ENCODE measurements at regions not wholly inside any gene's neighbourhood (a gene's known extent, or its start where the extent isn't known, plus 50 kb on each side); places are given as distances from the start of the nearest gene placed in this dataset.
A peak's percentile ranks its signal among the peaks of the same experiment; 100 is the strongest.

DNA sequence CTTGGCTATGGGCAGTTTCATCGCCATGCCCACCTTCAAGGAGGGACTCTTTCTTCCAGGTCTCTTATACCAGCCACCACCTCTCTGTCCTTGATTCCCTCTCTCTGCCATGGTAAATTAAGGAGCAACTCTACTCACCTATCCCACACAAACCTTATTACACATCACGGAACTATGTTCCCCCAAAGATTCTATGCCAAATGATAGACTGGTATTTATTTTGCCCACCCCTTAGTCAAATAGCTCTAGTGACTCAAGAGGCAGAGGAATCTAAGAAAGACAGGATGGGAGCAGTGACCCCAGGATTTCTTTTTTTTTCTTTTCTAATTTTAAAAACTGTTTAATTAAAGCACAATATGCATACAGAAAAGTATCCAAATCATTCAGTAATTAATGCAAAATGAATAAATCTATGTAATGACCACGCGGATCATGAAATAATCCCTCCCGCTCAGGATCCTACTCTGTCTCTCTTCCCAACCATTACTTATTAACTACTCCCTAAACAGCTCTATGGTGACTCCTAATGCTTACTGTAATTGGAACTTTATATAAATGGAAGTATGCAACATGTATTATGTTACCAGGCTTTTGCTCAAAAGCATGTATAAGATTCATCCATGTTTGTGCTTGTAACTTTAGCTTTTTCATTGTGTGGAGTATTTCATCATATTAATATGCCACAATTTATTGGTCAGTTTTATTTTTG is 410.8 kb upstream of the RASGRP1 start:
- DNase-seq, result no peak
- Histone ChIP-seq H3K27me3 (no peaks in the 10 kb centered on the region), H3K9me3 (no peaks in the 10 kb centered on the region), H3K36me3 (no peaks in the 10 kb centered on the region), H3K27ac (no peak overlapping the region), H3K4me1 (no peaks in the 10 kb centered on the region), H3K4me3 (no peak overlapping the region)
- TF ChIP-seq, protein P1, sequence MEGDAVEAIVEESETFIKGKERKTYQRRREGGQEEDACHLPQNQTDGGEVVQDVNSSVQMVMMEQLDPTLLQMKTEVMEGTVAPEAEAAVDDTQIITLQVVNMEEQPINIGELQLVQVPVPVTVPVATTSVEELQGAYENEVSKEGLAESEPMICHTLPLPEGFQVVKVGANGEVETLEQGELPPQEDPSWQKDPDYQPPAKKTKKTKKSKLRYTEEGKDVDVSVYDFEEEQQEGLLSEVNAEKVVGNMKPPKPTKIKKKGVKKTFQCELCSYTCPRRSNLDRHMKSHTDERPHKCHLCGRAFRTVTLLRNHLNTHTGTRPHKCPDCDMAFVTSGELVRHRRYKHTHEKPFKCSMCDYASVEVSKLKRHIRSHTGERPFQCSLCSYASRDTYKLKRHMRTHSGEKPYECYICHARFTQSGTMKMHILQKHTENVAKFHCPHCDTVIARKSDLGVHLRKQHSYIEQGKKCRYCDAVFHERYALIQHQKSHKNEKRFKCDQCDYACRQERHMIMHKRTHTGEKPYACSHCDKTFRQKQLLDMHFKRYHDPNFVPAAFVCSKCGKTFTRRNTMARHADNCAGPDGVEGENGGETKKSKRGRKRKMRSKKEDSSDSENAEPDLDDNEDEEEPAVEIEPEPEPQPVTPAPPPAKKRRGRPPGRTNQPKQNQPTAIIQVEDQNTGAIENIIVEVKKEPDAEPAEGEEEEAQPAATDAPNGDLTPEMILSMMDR (IDR thresholded peaks at IDR 0.05), result no peak
- TF ChIP-seq POLR2A (IDR thresholded peaks at IDR 0.05), result no peak
- intact Hi-C loops (cut with DNase I), result no loop called here
- WGBS, 2 donors, result 78 to 92% methylated on average over 4 to 5 of the region's 5 CpGs

DNA sequence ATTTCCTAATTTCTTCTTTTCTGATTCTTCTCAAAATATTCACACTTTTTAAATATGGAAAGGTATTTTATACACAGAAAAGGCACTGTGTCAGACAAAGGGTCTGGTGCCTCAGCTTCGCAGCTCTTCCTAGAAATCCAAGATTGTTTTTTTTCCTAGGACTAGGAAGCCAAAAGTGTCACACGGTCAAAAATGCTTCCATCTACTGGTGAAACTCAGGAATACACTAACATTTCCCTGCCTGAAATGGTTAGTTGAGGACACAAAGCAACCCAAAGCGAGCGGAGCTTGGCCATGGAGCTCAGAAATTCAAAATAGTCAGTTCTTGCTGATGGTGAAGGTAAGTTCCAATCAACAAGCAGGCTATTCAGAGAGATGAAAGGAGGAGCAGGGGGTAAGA is 426.5 kb upstream of the RASGRP1 start:
- no peaks in the 10 kb centered on the region for H3K27me3 ChIP-seq
- intact Hi-C loops (cut with DNase I), result no loop called here
- no peak overlapping the region for H3K4me3 ChIP-seq
- H3K36me3 ChIP-seq, result no peaks in the 10 kb centered on the region
- TF ChIP-seq POLR2A (IDR thresholded peaks at IDR 0.05), result no peak
- TF ChIP-seq, protein P1 (IDR thresholded peaks at IDR 0.05), result peak in 3 of 6 experiments; percentile 28 to 54 (median 29)
- peaks cover 0 to 11% (median 8%) of the 10 kb centered on the region in 3 donors for H3K4me1 ChIP-seq
- DNase-seq, result no peak
- no peak overlapping the region for H3K27ac ChIP-seq
- H3K9me3 ChIP-seq, result no peaks in the 10 kb centered on the region
- 56 to 58% methylated on average over 4 of the region's 4 CpGs for WGBS, 2 donors

DNA sequence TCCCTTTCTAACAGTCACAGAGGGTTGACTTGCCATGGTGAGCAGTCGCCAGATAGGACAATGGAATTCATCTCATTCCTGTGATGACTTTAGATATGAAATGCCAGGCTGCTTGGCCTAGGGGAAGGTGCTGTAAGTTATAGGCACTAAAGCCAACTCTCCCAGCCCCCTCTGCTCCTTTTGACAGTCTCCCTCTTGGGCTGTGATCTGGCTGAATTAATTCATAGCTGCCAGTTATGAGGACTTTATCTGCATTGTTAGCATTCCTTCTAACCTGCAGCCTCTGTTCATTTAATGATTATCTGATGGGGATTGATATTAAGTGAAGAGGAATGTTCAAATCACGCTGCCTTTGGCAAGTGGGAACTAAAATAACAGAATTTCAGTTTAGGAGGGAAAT is 427.1 kb upstream of the RASGRP1 start:
- H3K36me3 ChIP-seq, result no peaks in the 10 kb centered on the region
- H3K27ac ChIP-seq, result no peak overlapping the region
- TF ChIP-seq, protein P1 (IDR thresholded peaks at IDR 0.05), result no peak
- no peak for TF ChIP-seq POLR2A (IDR thresholded peaks at IDR 0.05)
- H3K9me3 ChIP-seq, result no peaks in the 10 kb centered on the region
- H3K4me3 ChIP-seq, result no peak overlapping the region
- intact Hi-C loops (cut with DNase I), result no loop called here
- H3K27me3 ChIP-seq, result no peaks in the 10 kb centered on the region
- peaks cover 0 to 11% (median 8%) of the 10 kb centered on the region in 3 donors for H3K4me1 ChIP-seq
- 68 to 76% methylated on average over 2 of the region's 2 CpGs for WGBS, 2 donors
- no peak for DNase-seq

DNA sequence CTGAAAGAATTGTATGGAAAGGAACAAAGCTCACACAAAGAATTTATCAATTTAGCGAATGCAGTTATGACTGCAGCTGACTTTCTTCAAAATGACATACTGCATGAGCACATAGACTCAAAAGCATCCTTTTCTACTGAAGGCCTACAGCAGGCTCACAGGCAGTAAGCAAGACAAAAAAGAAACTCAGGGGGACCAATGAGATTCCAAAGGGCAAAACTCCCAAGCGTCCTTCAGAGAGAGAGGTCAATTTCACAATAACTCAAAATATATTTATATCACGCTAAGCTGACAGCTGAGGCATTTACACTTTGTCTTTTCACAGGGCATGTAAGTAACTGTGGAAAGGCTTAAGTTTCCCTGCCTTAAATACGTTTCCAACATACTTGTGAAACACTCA is 427.9 kb upstream of the RASGRP1 start:
- DNase-seq, result no peak
- intact Hi-C loops (cut with DNase I), result no loop called here
- Histone ChIP-seq H3K27me3 (no peaks in the 10 kb centered on the region), H3K9me3 (no peaks in the 10 kb centered on the region), H3K4me3 (no peak overlapping the region), H3K27ac (no peak overlapping the region), H3K36me3 (no peaks in the 10 kb centered on the region), H3K4me1 (peaks cover 0 to 11% (median 8%) of the 10 kb centered on the region in 3 donors)
- no peak for TF ChIP-seq POLR2A (IDR thresholded peaks at IDR 0.05)
- TF ChIP-seq, protein P1 (IDR thresholded peaks at IDR 0.05), result no peak
- WGBS, 2 donors, result 55 to 58% methylated on average over 4 of the region's 4 CpGs

DNA sequence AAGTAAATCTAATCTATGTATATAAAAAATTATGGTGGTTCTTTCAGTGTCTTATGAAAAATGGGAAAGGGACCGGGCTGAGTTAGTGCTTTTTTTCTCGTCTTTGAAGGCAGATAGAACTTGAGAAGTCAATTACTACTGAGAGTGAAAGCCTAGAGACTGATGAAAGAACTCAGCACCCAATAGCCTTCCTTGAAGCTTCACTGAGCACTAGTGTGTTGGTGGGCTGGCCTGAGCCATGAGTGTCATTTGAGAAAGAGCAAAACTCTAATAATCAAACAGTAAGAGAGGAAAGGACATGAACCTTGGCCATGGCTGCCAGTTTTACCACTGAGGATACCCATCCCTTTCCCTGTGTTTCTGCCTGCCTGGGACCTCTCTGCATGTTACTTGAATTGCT is 428.3 kb upstream of the RASGRP1 start:
- 72 to 94% methylated on average over 2 of the region's 2 CpGs for WGBS, 2 donors
- H3K9me3 ChIP-seq, result no peaks in the 10 kb centered on the region
- no peak overlapping the region for H3K27ac ChIP-seq
- H3K4me1 ChIP-seq, result peaks cover 0 to 11% (median 8%) of the 10 kb centered on the region in 3 donors
- H3K27me3 ChIP-seq, result no peaks in the 10 kb centered on the region
- no peak for DNase-seq
- no peaks in the 10 kb centered on the region for H3K36me3 ChIP-seq
- no peak for TF ChIP-seq POLR2A (IDR thresholded peaks at IDR 0.05)
- TF ChIP-seq, protein P1 (IDR thresholded peaks at IDR 0.05), result no peak
- intact Hi-C loops (cut with DNase I), result no loop called here
- H3K4me3 ChIP-seq, result no peak overlapping the region

All from esophagus squamous epithelium (tissue), 5 donors.